Uterus (tissue), 2 donors: ENCODE measurements at regions not wholly inside any gene's neighbourhood (a gene's known extent, or its start where the extent isn't known, plus 50 kb on each side); places are given as distances from the start of the nearest gene placed in this dataset.

Experiments
- POLR2A ChIP-seq, 2 donors: fragments of 450-650 bp; IDR thresholded peaks; one replicate each; pipeline ENCODE4 v1.6.1; 2016; ENCODE audit warnings: antibody characterized with exemption in 2 of 2, mild to moderate bottlenecking in 1 of 2, moderate library complexity in 1 of 2
- TF ChIP-seq, protein P1 (sequence below), 4 experiments: fragments of 200-600 bp in 2 of 4; fragments of 450-650 bp in 2 of 4; sonication (generic) in 2 of 4; IDR thresholded peaks; one replicate each; pipeline ENCODE4 v1.5.1; 2016 to 2019; ENCODE audit warnings: antibody characterized with exemption in 4 of 4, mild to moderate bottlenecking in 2 of 4, moderate library complexity in 1 of 4

DNA sequence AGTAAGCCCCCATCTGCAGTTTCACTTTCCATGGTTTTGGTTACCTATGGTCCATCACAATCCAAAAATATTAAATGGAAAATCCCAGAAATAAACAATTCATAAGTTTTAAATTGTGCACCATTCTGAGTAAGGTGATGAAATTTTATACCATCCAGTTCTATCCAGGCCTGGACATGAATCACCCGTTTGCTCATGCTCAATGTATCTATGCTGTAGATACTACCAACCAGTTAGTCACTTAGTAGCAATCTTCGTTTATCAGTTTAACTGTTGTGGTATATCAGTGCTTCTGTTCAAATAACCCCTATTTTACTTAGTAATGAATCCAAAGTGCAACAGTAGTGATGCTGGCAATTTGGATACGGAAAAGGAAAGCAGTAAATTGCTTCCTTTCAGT is 381.9 kb upstream of the AGTR1 start:
- TF ChIP-seq, protein P1, sequence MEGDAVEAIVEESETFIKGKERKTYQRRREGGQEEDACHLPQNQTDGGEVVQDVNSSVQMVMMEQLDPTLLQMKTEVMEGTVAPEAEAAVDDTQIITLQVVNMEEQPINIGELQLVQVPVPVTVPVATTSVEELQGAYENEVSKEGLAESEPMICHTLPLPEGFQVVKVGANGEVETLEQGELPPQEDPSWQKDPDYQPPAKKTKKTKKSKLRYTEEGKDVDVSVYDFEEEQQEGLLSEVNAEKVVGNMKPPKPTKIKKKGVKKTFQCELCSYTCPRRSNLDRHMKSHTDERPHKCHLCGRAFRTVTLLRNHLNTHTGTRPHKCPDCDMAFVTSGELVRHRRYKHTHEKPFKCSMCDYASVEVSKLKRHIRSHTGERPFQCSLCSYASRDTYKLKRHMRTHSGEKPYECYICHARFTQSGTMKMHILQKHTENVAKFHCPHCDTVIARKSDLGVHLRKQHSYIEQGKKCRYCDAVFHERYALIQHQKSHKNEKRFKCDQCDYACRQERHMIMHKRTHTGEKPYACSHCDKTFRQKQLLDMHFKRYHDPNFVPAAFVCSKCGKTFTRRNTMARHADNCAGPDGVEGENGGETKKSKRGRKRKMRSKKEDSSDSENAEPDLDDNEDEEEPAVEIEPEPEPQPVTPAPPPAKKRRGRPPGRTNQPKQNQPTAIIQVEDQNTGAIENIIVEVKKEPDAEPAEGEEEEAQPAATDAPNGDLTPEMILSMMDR (IDR thresholded peaks at IDR 0.05): no peak
- no peak for TF ChIP-seq POLR2A (IDR thresholded peaks at IDR 0.05)
